Endothelial cell of umbilical vein (primary cell): ENCODE measurements at regions not wholly inside any gene's neighbourhood (a gene's known extent, or its start where the extent isn't known, plus 50 kb on each side); places are given as distances from the start of the nearest gene placed in this dataset.

Source experiments
- BruUV-seq: library from RNA; stranded (reverse); fragments of 400-500 nt; replicated peaks from 2 replicates; lab custom pipeline; 2021; lab: Mats Ljungman, UMichigan
- CTCF ChIA-PET: fragments of 300-600, 350-600 bp; sonication (Branson Sonifier 250); formaldehyde crosslinking; loops from one replicate; lab custom pipeline; 2021; ENCODE audit warnings: antibody characterized with exemption, inconsistent platforms; lab: Charles Lee
- POLR2A ChIA-PET: fragments of 300-600, 350-600 bp; sonication (Branson Sonifier 250); formaldehyde crosslinking; loops from one replicate; lab custom pipeline; 2021; ENCODE audit warnings: antibody characterized with exemption, inconsistent platforms; lab: Charles Lee
- DNase-seq: peaks from one replicate; pipeline ENCODE4 v3.0.0-alpha.2; 2011; ENCODE audit warnings: low read depth, low spot score
- FAIRE-seq: peaks from 2 replicates; lab custom pipeline; 2011; peaks lifted over from hg19 to GRCh38; lab: Jason Lieb, UNC
- H2AFZ ChIP-seq: 2 replicates; pipeline ENCODE4 v1.6.0; 2012; ENCODE audit warnings: low read depth, low read length, control low read depth, inconsistent platforms
- H3K27ac ChIP-seq: 2 replicates; pipeline ENCODE4 v1.5.1; 2011; ENCODE audit warnings: low read depth, mild to moderate bottlenecking, control low read depth, low read length, moderate library complexity; ENCODE audit not compliant: insufficient read depth
- H3K27me3 ChIP-seq, 2 experiments: 2 replicates each; pipeline versions ENCODE4 v1.6.0 to v1.6.1; 2011; ENCODE audit warnings: low read length in 2 of 2, mixed read lengths in 1 of 2; ENCODE audit not compliant: control insufficient read depth in 2 of 2, insufficient read depth in 2 of 2
- H3K36me3 ChIP-seq, 2 experiments: 2 replicates in 1 of 2; 3 replicates in 1 of 2; pipeline ENCODE4 v1.5.1; 2011; ENCODE audit warnings: low read length in 2 of 2, mild to moderate bottlenecking in 1 of 2, moderate library complexity in 1 of 2; ENCODE audit not compliant: control insufficient read depth in 2 of 2, insufficient read depth in 2 of 2; ENCODE audit errors: extremely low read depth in 1 of 2
- H3K4me1 ChIP-seq: 3 replicates; pipeline ENCODE4 v1.5.1; 2011; ENCODE audit warnings: mild to moderate bottlenecking, low read length; ENCODE audit not compliant: control insufficient read depth, insufficient read depth; ENCODE audit errors: extremely low read depth
- H3K4me2 ChIP-seq: 2 replicates; pipeline ENCODE4 v1.6.1; 2011; ENCODE audit warnings: low read length, control low read depth, mixed read lengths; ENCODE audit not compliant: insufficient read depth
- H3K4me3 ChIP-seq, 3 experiments: fragments of 200-600 bp in 1 of 3; sonication (generic), shearing (Covaris generic) in 1 of 3; replicated peaks in 1 of 3; 2 replicates each; pipeline ENCODE4 v1.5.1; 2011 to 2016; ENCODE audit warnings: control low read depth in 3 of 3, low read length in 3 of 3, mild to moderate bottlenecking in 2 of 3, inconsistent platforms in 1 of 3, low read depth in 1 of 3, moderate library complexity in 1 of 3; ENCODE audit not compliant: insufficient read depth in 1 of 3
- H3K79me2 ChIP-seq: 2 replicates; pipeline ENCODE4 v1.6.0; 2012; ENCODE audit warnings: low read length, inconsistent platforms; ENCODE audit not compliant: control insufficient read depth, insufficient read depth
- H3K9ac ChIP-seq: replicated peaks from 2 replicates; pipeline ENCODE3; 2011; ENCODE audit warnings: low read length, control low read depth; ENCODE audit not compliant: insufficient read depth; ENCODE audit errors: extremely low read depth
- H3K9me1 ChIP-seq: replicated peaks from 3 replicates; pipeline ENCODE4 v1.6.0; 2011; ENCODE audit warnings: mild to moderate bottlenecking, low read length; ENCODE audit not compliant: control insufficient read depth, insufficient read depth; ENCODE audit errors: extremely low read depth
- H3K9me3 ChIP-seq: replicated peaks from 2 replicates; pipeline ENCODE4 v1.5.1; 2012; ENCODE audit warnings: low read length, inconsistent platforms; ENCODE audit not compliant: control insufficient read depth, insufficient read depth
- H4K20me1 ChIP-seq: replicated peaks from 2 replicates; pipeline ENCODE3; 2011; ENCODE audit warnings: mild to moderate bottlenecking, low read length; ENCODE audit not compliant: control insufficient read depth, insufficient read depth; ENCODE audit errors: extremely low read depth
- EZH2 ChIP-seq: IDR thresholded peaks from 2 replicates; pipeline ENCODE4 v1.6.1; 2012; ENCODE audit warnings: borderline replicate concordance, low read depth, mild to moderate bottlenecking, moderate library complexity, low read length, inconsistent platforms; ENCODE audit not compliant: severe bottlenecking
- FOS ChIP-seq: IDR thresholded peaks from 2 replicates; pipeline ENCODE4 v1.6.1; 2011; ENCODE audit warnings: mild to moderate bottlenecking, low read length, moderate library complexity, borderline replicate concordance; ENCODE audit not compliant: insufficient read depth
- GATA2 ChIP-seq: IDR thresholded peaks from 2 replicates; pipeline ENCODE4 v1.7.0; 2011; ENCODE audit warnings: low read depth, mild to moderate bottlenecking, moderate library complexity, mixed read lengths, low read length; ENCODE audit not compliant: insufficient read length, insufficient read depth
- JUN ChIP-seq: IDR thresholded peaks from 2 replicates; pipeline ENCODE4 v1.6.1; 2011; ENCODE audit warnings: borderline replicate concordance, low read depth; ENCODE audit not compliant: insufficient read length, insufficient read depth
- MAX ChIP-seq: IDR thresholded peaks from 2 replicates; pipeline ENCODE4 v1.6.1; 2011; ENCODE audit not compliant: insufficient read depth, insufficient read length
- MYC ChIP-seq: IDR thresholded peaks from one replicate; pipeline ENCODE4 v1.6.1; 2011; ENCODE audit warnings: mild to moderate bottlenecking, low read depth, low read length
- POLR2A ChIP-seq: IDR thresholded peaks from 2 replicates; pipeline ENCODE4 v1.6.1; 2012; ENCODE audit warnings: low read depth, mild to moderate bottlenecking, control low read depth, low read length
- POLR2AphosphoS5 ChIP-seq: IDR thresholded peaks from 2 replicates; pipeline ENCODE4 v1.6.1; 2012; ENCODE audit warnings: low read depth, mild to moderate bottlenecking, control low read depth, low read length, moderate library complexity; ENCODE audit not compliant: insufficient read depth
- dilution Hi-C: fragments of 300-500 bp; cut with MboI; formaldehyde crosslinking; loops from one replicate; pipeline ENCODE4 v1.15.0; 2019; ENCODE audit warnings: low sequenced_read_pairs; ENCODE audit not compliant: extremely low pct_ligation_motif_present
- intact Hi-C: fragments of 100-400 bp; cut with micrococcal nuclease; formaldehyde crosslinking; loops from one replicate; pipeline ENCODE4 v1.10.0; 2022
- TF ChIP-seq, protein P1 (sequence below), 2 donors: IDR thresholded peaks; 1 replicate in 1 of 2; 2 replicates in 1 of 2; pipeline ENCODE4 v1.5.1; 2011; ENCODE audit warnings: low read length in 2 of 2, mild to moderate bottlenecking in 2 of 2, moderate library complexity in 2 of 2, control low read depth in 1 of 2, inconsistent platforms in 1 of 2, low read depth in 1 of 2; ENCODE audit not compliant: insufficient read depth in 1 of 2; ENCODE audit errors: extremely low read depth in 1 of 2

DNA sequence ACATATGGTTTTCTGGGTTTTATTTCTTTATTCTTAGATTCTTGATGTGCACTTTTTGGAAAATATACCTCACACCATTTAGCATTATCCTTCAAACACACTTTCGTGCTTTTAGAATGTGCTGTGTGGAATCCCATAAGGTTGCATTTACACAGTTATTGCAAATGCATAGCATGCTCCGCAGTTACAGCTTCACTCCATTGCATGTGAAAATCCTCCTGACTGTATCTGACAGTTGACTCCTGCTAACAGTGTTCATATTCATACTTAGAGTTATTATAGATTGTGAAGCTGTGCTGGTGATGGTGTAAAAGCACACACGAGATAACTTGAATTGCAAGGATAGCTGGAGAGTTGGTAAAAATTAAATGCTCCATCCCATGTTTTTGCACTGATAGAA, 811.5 kb upstream of the TENM3 start:
- no peak for DNase-seq
- Histone ChIP-seq H3K27me3 (no peaks in the 10 kb centered on the region), H3K27ac (no peak overlapping the region), H3K4me1 (no peaks in the 10 kb centered on the region), H4K20me1 (no peaks in the 10 kb centered on the region), H3K9ac (no peak overlapping the region), H2AFZ (no peak overlapping the region), H3K4me2 (no peak overlapping the region), H3K79me2 (no peaks in the 10 kb centered on the region), H3K4me3 (no peak overlapping the region), H3K9me3 (peaks cover 2% of the 10 kb centered on the region), H3K9me1 (no peaks in the 10 kb centered on the region), H3K36me3 (no peaks in the 10 kb centered on the region)
- ChIA-PET CTCF (no interaction called here), POLR2A (no interaction called here)
- FAIRE-seq, result no peak
- no TSS peak for BruUV-seq
- intact Hi-C loops, result no loop called here
- TF ChIP-seq POLR2A, result no peak
- no peak for TF ChIP-seq GATA2
- no peak for TF ChIP-seq FOS
- no peak for TF ChIP-seq MYC
- TF ChIP-seq, protein P1, sequence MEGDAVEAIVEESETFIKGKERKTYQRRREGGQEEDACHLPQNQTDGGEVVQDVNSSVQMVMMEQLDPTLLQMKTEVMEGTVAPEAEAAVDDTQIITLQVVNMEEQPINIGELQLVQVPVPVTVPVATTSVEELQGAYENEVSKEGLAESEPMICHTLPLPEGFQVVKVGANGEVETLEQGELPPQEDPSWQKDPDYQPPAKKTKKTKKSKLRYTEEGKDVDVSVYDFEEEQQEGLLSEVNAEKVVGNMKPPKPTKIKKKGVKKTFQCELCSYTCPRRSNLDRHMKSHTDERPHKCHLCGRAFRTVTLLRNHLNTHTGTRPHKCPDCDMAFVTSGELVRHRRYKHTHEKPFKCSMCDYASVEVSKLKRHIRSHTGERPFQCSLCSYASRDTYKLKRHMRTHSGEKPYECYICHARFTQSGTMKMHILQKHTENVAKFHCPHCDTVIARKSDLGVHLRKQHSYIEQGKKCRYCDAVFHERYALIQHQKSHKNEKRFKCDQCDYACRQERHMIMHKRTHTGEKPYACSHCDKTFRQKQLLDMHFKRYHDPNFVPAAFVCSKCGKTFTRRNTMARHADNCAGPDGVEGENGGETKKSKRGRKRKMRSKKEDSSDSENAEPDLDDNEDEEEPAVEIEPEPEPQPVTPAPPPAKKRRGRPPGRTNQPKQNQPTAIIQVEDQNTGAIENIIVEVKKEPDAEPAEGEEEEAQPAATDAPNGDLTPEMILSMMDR (IDR thresholded peaks at IDR 0.05; ENCODE audit: extremely low read depth in 1 of 2, insufficient read depth in 1 of 2, low read depth in 1 of 2, low read length in 2 of 2), result no peak
- no peak for TF ChIP-seq EZH2
- no peak for TF ChIP-seq JUN
- no peak for TF ChIP-seq POLR2AphosphoS5
- TF ChIP-seq MAX, result no peak
- dilution Hi-C loops, result no loop called here
